ENCODE measurements at regions not wholly inside any gene's neighbourhood (a gene's known extent, or its start where the extent isn't known, plus 50 kb on each side); places are given as distances from the start of the nearest gene placed in this dataset.

DNA sequence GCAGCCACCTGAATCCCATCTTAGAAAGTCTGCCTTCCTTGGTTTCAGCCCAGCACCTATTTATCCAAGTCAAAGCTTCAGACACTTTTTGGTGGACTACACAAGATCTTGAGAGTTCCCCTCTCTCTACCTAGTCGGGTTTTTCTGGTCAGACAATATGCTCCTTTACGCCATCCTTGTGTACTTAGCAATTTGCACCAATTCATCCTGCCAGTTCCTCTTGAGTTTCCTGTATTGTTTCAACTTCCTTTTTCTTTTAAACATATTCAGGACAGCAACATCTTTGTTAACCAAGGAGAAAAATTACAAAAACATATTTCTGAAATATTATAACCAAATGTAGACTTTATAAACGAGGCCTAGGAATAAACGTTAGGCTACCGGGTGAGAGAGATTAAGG lies 368.2 kb upstream of the CADM1 start:
- TF ChIP-seq, protein P1, sequence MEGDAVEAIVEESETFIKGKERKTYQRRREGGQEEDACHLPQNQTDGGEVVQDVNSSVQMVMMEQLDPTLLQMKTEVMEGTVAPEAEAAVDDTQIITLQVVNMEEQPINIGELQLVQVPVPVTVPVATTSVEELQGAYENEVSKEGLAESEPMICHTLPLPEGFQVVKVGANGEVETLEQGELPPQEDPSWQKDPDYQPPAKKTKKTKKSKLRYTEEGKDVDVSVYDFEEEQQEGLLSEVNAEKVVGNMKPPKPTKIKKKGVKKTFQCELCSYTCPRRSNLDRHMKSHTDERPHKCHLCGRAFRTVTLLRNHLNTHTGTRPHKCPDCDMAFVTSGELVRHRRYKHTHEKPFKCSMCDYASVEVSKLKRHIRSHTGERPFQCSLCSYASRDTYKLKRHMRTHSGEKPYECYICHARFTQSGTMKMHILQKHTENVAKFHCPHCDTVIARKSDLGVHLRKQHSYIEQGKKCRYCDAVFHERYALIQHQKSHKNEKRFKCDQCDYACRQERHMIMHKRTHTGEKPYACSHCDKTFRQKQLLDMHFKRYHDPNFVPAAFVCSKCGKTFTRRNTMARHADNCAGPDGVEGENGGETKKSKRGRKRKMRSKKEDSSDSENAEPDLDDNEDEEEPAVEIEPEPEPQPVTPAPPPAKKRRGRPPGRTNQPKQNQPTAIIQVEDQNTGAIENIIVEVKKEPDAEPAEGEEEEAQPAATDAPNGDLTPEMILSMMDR (IDR thresholded peaks at IDR 0.05; ENCODE audit: control insufficient read depth, insufficient read depth, low read depth, low read length, missing control alignments) = no peak
- H3K4me3 ChIP-seq (ENCODE audit: control insufficient read depth, low read depth, low read length) = no peak overlapping the region
- no peak for DNase-seq (ENCODE audit: low read depth)

GRCh38 chr11:115871161-115871760 lies 367.0 kb upstream of the CADM1 start:
- H3K4me3 ChIP-seq (ENCODE audit: control insufficient read depth, low read depth, low read length) = no peak overlapping the region
- TF ChIP-seq, protein P1 (IDR thresholded peaks at IDR 0.05; ENCODE audit: control insufficient read depth, insufficient read depth, low read depth, low read length, missing control alignments) = no peak
- no peak for DNase-seq (ENCODE audit: low read depth)

DNA sequence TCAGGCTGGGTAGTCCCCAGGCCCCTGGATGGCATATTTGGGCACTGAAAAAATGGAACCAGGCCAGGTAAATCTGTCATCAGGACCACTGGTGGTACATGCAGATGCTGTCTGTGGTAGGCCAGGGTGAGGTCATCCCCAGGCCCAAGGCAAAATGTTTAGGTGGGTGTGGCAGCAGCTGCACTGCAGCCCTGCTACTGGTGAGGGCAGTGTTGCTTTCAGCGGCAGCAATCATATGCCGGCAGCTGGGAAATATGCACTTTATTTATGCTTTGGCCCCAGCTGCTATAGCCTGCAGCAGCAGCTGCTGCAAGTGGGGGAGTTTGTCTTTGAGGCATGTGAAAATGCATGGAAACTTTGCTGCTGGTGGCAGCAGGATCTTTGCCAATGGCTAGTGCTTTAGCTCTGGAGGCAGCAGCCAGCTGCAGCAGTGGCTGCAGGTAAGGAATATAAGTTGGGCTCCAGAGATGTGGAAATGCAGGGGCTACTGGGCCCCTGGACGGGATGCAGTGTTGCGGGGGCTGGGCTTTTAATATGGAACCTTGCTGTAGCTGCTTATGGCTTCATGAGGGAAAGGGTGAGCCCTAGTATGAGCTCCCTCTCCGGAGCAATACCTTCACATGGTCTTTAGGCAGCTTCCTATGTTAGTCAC lies 365.7 kb upstream of the CADM1 start:
- no peak for DNase-seq (ENCODE audit: low read depth)
- TF ChIP-seq, protein P1 (IDR thresholded peaks at IDR 0.05; ENCODE audit: control insufficient read depth, insufficient read depth, low read depth, low read length, missing control alignments) = peak; percentile 62
- H3K4me3 ChIP-seq (ENCODE audit: control insufficient read depth, low read depth, low read length) = no peak overlapping the region

GRCh38 chr11:115869131-115869530 lies 364.9 kb upstream of the CADM1 start:
- DNase-seq (ENCODE audit: low read depth) = no peak
- TF ChIP-seq, protein P1 (IDR thresholded peaks at IDR 0.05; ENCODE audit: control insufficient read depth, insufficient read depth, low read depth, low read length, missing control alignments) = no peak

DNA sequence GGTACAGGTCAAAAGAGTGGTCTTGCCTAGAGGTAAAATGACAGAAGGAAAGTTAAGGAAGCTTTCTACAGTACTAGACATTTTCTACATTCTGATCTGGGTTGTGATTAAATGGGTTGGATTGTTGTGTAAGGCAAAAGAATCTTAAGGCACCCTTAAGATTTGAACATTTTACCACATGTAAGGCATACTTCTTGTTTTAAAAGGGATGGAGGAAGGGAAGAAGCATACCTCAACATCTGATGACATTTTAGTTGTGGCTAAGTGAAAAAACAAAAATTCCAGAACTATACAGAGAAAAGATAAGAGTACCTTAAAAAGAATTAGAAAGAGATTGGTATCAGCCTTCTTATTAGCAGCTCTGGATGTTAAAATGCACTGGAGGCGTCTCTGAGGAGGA lies 356.0 kb upstream of the CADM1 start:
- TF ChIP-seq, protein P1 (IDR thresholded peaks at IDR 0.05; ENCODE audit: control insufficient read depth, insufficient read depth, low read depth, low read length, missing control alignments) = no peak
- no peak for DNase-seq (ENCODE audit: low read depth)
- H3K4me3 ChIP-seq (ENCODE audit: control insufficient read depth, low read depth, low read length) = no peak overlapping the region

More at GRCh38 chr11:115869131-115869530, 364.9 kb upstream of the CADM1 start:
- H3K4me3 ChIP-seq (ENCODE audit: control insufficient read depth, low read depth, low read length) = no peak overlapping the region

GRCh38 chr11:115848611-115849010 lies 344.4 kb upstream of the CADM1 start:
- DNase-seq (ENCODE audit: low read depth) = peak; percentile 52
- TF ChIP-seq, protein P1 (IDR thresholded peaks at IDR 0.05; ENCODE audit: control insufficient read depth, insufficient read depth, low read depth, low read length, missing control alignments) = no peak
- H3K4me3 ChIP-seq (ENCODE audit: control insufficient read depth, low read depth, low read length) = no peak overlapping the region

All from AG09309 (cell line).